Liver (tissue), 7 donors: ENCODE measurements at regions not wholly inside any gene's neighbourhood (a gene's known extent, or its start where the extent isn't known, plus 50 kb on each side); places are given as distances from the start of the nearest gene placed in this dataset.

ENCODE experiments used
- DNase-seq: peaks from one replicate; pipeline ENCODE4 v3.0.0-alpha.2; 2017; ENCODE audit warnings: low spot score
- H3K27ac ChIP-seq, 2 donors: one replicate each; pipeline ENCODE4 v1.7.0; 2013; ENCODE audit warnings: inconsistent platforms in 2 of 2, low read length in 2 of 2, control low read depth in 1 of 2, low read depth in 1 of 2, mild to moderate bottlenecking in 1 of 2
- H3K27me3 ChIP-seq, 4 donors: one replicate each; pipeline versions ENCODE4 v1.6.1 to v1.7.0; 2013; ENCODE audit warnings: low read length in 3 of 4, inconsistent platforms in 1 of 4, mild to moderate bottlenecking in 1 of 4, moderate library complexity in 1 of 4; ENCODE audit not compliant: control insufficient read depth in 4 of 4, insufficient read depth in 4 of 4
- H3K36me3 ChIP-seq, 4 donors: one replicate each; pipeline versions ENCODE4 v1.6.1 to v1.7.0; 2013; ENCODE audit warnings: low read length in 3 of 4, mild to moderate bottlenecking in 3 of 4, low read depth in 1 of 4, moderate library complexity in 1 of 4; ENCODE audit not compliant: control insufficient read depth in 4 of 4, insufficient read depth in 3 of 4
- H3K4me1 ChIP-seq, 4 donors: one replicate each; pipeline versions ENCODE4 v1.6.1 to v1.7.0; 2013; ENCODE audit warnings: low read length in 3 of 4, mild to moderate bottlenecking in 3 of 4, moderate library complexity in 1 of 4; ENCODE audit not compliant: control insufficient read depth in 4 of 4, insufficient read depth in 4 of 4
- H3K4me3 ChIP-seq, 3 donors: one replicate each; pipeline versions ENCODE4 v1.6.1 to v1.7.0; 2013; ENCODE audit warnings: low read length in 3 of 3, control low read depth in 1 of 3, low read depth in 1 of 3, mild to moderate bottlenecking in 1 of 3
- H3K9ac ChIP-seq, 2 donors: one replicate each; pipeline ENCODE4 v1.7.0; 2013; ENCODE audit warnings: low read length in 2 of 2, mild to moderate bottlenecking in 2 of 2, moderate library complexity in 2 of 2, control low read depth in 1 of 2, low read depth in 1 of 2
- H3K9me3 ChIP-seq, 4 donors: one replicate each; pipeline versions ENCODE4 v1.6.1 to v1.7.0; 2013; ENCODE audit warnings: low read length in 3 of 4; ENCODE audit not compliant: control insufficient read depth in 4 of 4
- EGR1 ChIP-seq, 2 donors: IDR thresholded peaks; 2 replicates each; pipeline ENCODE4 v1.6.1; 2016 to 2018; ENCODE audit warnings: antibody characterized with exemption in 2 of 2, low read depth in 2 of 2
- FOXA1 ChIP-seq: IDR thresholded peaks from 2 replicates; pipeline ENCODE4 v1.6.1; 2016; ENCODE audit warnings: antibody characterized with exemption
- FOXA2 ChIP-seq: IDR thresholded peaks from 2 replicates; pipeline ENCODE4 v1.6.1; 2016; ENCODE audit warnings: antibody characterized with exemption
- GABPA ChIP-seq, 2 donors: IDR thresholded peaks in 1 of 2; conservative IDR thresholded peaks in 1 of 2; 2 replicates each; pipeline ENCODE4 v1.6.1; 2016; ENCODE audit warnings: antibody characterized with exemption in 2 of 2, mild to moderate bottlenecking in 1 of 2, moderate library complexity in 1 of 2
- HNF4A ChIP-seq, 2 donors: conservative IDR thresholded peaks; 2 replicates each; pipeline ENCODE4 v1.6.1; 2016; ENCODE audit warnings: antibody characterized with exemption in 2 of 2, mild to moderate bottlenecking in 2 of 2
- HNF4G ChIP-seq: IDR thresholded peaks from 2 replicates; pipeline ENCODE4 v1.6.1; 2016; ENCODE audit warnings: antibody characterized with exemption
- JUND ChIP-seq, 2 donors: IDR thresholded peaks; 2 replicates each; pipeline ENCODE4 v1.6.1; 2016; ENCODE audit warnings: antibody characterized with exemption in 2 of 2
- NR2F2 ChIP-seq: IDR thresholded peaks from 2 replicates; pipeline ENCODE4 v1.6.1; 2016; ENCODE audit warnings: antibody characterized with exemption
- RAD21 ChIP-seq, 2 donors: IDR thresholded peaks; 2 replicates each; pipeline ENCODE4 v1.6.1; 2016; ENCODE audit warnings: antibody characterized with exemption in 2 of 2, mild to moderate bottlenecking in 2 of 2
- RXRA ChIP-seq, 2 donors: IDR thresholded peaks; 2 replicates each; pipeline ENCODE4 v1.6.1; 2017 to 2018; ENCODE audit warnings: antibody characterized with exemption in 2 of 2, mild to moderate bottlenecking in 1 of 2
- SP1 ChIP-seq: IDR thresholded peaks from 2 replicates; pipeline ENCODE4 v1.6.1; 2018; ENCODE audit warnings: antibody characterized with exemption, mild to moderate bottlenecking
- TAF1 ChIP-seq: conservative IDR thresholded peaks from 2 replicates; pipeline ENCODE4 v1.6.1; 2016; ENCODE audit warnings: antibody characterized with exemption, mild to moderate bottlenecking
- YY1 ChIP-seq: IDR thresholded peaks from 2 replicates; pipeline ENCODE4 v1.6.1; 2016; ENCODE audit warnings: antibody characterized with exemption, mild to moderate bottlenecking
- ZBTB33 ChIP-seq: IDR thresholded peaks from 2 replicates; pipeline ENCODE4 v1.6.1; 2016; ENCODE audit warnings: antibody characterized with exemption
- WGBS: extraction: QIAGEN DNeasy Blood & Tissue Kit; methylation state at CpG from one replicate; pipeline ENCODE4 v1.1.7; 2013; 5-methylcytosine and 5-hydroxymethylcytosine counted together
- TF ChIP-seq, protein P1 (sequence below): IDR thresholded peaks from 2 replicates; pipeline ENCODE4 v1.6.1; 2016; ENCODE audit warnings: antibody characterized with exemption, mild to moderate bottlenecking
- TF ChIP-seq, protein P2 (sequence below): IDR thresholded peaks from 2 replicates; pipeline ENCODE4 v1.6.1; 2016; ENCODE audit warnings: antibody characterized with exemption
- TF ChIP-seq, protein P3 (sequence below): IDR thresholded peaks from 2 replicates; pipeline ENCODE4 v1.6.1; 2016; ENCODE audit warnings: antibody characterized with exemption
- donor health status: healthy.
- donor health status: healthy.
- donor health status: healthy.
- donor health status: healthy.

- Histone ChIP-seq H3K9ac (no peak overlapping the region), H3K9me3 (peaks cover 0 to 5% (median 0%) of the 10 kb centered on the region in 4 donors), H3K27me3 (no peaks in the 10 kb centered on the region), H3K4me3 (no peak overlapping the region), H3K4me1 (no peaks in the 10 kb centered on the region), H3K36me3 (no peaks in the 10 kb centered on the region), H3K27ac (no peak overlapping the region)
- 88% methylated on average over 13 of the region's 13 CpGs for WGBS
- TF ChIP-seq ZBTB33 (no peak), RAD21 (IDR thresholded peaks at IDR 0.05) (no peak), RXRA (IDR thresholded peaks at IDR 0.05) (no peak), NR2F2 (no peak), HNF4G (no peak), TAF1 (no peak), SP1 (no peak), HNF4A (conservative IDR thresholded peaks at IDR 0.05) (no peak)
- TF ChIP-seq, protein P1, sequence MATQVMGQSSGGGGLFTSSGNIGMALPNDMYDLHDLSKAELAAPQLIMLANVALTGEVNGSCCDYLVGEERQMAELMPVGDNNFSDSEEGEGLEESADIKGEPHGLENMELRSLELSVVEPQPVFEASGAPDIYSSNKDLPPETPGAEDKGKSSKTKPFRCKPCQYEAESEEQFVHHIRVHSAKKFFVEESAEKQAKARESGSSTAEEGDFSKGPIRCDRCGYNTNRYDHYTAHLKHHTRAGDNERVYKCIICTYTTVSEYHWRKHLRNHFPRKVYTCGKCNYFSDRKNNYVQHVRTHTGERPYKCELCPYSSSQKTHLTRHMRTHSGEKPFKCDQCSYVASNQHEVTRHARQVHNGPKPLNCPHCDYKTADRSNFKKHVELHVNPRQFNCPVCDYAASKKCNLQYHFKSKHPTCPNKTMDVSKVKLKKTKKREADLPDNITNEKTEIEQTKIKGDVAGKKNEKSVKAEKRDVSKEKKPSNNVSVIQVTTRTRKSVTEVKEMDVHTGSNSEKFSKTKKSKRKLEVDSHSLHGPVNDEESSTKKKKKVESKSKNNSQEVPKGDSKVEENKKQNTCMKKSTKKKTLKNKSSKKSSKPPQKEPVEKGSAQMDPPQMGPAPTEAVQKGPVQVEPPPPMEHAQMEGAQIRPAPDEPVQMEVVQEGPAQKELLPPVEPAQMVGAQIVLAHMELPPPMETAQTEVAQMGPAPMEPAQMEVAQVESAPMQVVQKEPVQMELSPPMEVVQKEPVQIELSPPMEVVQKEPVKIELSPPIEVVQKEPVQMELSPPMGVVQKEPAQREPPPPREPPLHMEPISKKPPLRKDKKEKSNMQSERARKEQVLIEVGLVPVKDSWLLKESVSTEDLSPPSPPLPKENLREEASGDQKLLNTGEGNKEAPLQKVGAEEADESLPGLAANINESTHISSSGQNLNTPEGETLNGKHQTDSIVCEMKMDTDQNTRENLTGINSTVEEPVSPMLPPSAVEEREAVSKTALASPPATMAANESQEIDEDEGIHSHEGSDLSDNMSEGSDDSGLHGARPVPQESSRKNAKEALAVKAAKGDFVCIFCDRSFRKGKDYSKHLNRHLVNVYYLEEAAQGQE, result no peak
- DNase-seq, result no peak
Observed at GRCh38 chr13:22937241-22937640, 243.5 kb upstream of the SGCG start.

DNA sequence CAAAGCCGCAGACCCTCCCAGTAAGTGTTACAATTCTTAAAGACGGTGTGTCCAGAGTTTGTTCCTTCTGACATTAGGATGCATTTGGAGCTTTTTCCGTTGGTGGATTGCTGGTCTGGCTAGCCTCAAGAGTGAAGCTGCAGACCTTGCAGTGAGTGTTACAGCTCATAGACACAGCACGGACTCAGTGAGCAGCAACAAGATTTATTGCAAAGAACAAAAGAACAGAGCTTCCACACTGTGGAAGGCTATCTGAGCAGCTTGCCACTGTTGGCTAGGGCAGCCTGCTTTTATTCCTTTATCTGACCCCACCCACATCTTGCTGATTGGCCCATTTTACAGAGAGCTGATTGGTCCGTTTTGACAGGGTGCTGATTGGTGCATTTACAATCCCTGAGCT is 242.8 kb upstream of the SGCG start:
- H3K4me3 ChIP-seq, result no peak overlapping the region
- WGBS, result 89% methylated on average over 5 of the region's 5 CpGs

More for the DNA sequence above, 242.8 kb upstream of the SGCG start:
- Histone ChIP-seq H3K9me3 (peaks cover 0 to 5% (median 0%) of the 10 kb centered on the region in 4 donors), H3K27ac (no peak overlapping the region), H3K27me3 (no peaks in the 10 kb centered on the region), H3K4me1 (no peaks in the 10 kb centered on the region), H3K9ac (no peak overlapping the region), H3K36me3 (no peaks in the 10 kb centered on the region)
- no peak for DNase-seq
- TF ChIP-seq EGR1 (IDR thresholded peaks at IDR 0.05; ENCODE audit: low read depth in 2 of 2) (no peak), JUND (IDR thresholded peaks at IDR 0.05) (no peak), GABPA (IDR thresholded peaks at IDR 0.05 in 1 of 2, conservative IDR thresholded peaks at IDR 0.05 in 1 of 2) (no peak), TAF1 (no peak), NR2F2 (no peak), HNF4G (no peak), YY1 (no peak), RAD21 (IDR thresholded peaks at IDR 0.05) (no peak), RXRA (IDR thresholded peaks at IDR 0.05) (no peak), SP1 (no peak), HNF4A (conservative IDR thresholded peaks at IDR 0.05) (no peak), FOXA2 (no peak), FOXA1 (no peak), ZBTB33 (no peak)
- TF ChIP-seq, protein P1, result no peak
- TF ChIP-seq, protein P2, sequence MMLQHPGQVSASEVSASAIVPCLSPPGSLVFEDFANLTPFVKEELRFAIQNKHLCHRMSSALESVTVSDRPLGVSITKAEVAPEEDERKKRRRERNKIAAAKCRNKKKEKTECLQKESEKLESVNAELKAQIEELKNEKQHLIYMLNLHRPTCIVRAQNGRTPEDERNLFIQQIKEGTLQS, result no peak
- TF ChIP-seq, protein P3, sequence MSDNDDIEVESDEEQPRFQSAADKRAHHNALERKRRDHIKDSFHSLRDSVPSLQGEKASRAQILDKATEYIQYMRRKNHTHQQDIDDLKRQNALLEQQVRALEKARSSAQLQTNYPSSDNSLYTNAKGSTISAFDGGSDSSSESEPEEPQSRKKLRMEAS, result no peak
